H1 (cell line): ENCODE measurements at regions not wholly inside any gene's neighbourhood (a gene's known extent, or its start where the extent isn't known, plus 50 kb on each side); places are given as distances from the start of the nearest gene placed in this dataset.
"Not testable (repeated sequence)": the region's sequence is repeated elsewhere in the genome, so short reads cannot be mapped to it uniquely, and the experiment has no call there.

Source experiments
- CTCF ChIA-PET: fragments of 300-600 bp; sonication (Branson Sonifier 250); formaldehyde crosslinking; loops from one replicate; lab custom pipeline; 2021; ENCODE audit not compliant: partially characterized antibody; lab: Charles Lee
- POLR2A ChIA-PET: fragments of 300-600 bp; sonication (Branson Sonifier 250); formaldehyde crosslinking; loops from one replicate; lab custom pipeline; 2021; ENCODE audit warnings: inconsistent platforms; ENCODE audit not compliant: partially characterized antibody; lab: Charles Lee
- DNase-seq, 2 experiments: peaks; one replicate each; pipeline versions ENCODE4 v3.0.0 to v3.0.0-alpha.2; 2010 to 2022; ENCODE audit warnings: low spot score in 2 of 2, low read depth in 1 of 2, mixed read lengths in 1 of 2
- FAIRE-seq: peaks from 2 replicates; lab custom pipeline; 2011; peaks lifted over from hg19 to GRCh38; lab: Jason Lieb, UNC
- H2AFZ ChIP-seq: 2 replicates; pipeline ENCODE4 v1.8.1; 2012; ENCODE audit warnings: low read length, inconsistent platforms
- H2AK5ac ChIP-seq: 2 replicates; pipeline ENCODE4 v1.6.1; 2013; ENCODE audit warnings: low read depth, low read length
- H2BK120ac ChIP-seq: replicated peaks from 2 replicates; pipeline ENCODE3; 2013; ENCODE audit warnings: low read depth, low read length, inconsistent platforms
- H2BK12ac ChIP-seq: 2 replicates; pipeline ENCODE4 v1.6.1; 2013; ENCODE audit warnings: low read depth, low read length
- H2BK15ac ChIP-seq: 2 replicates; pipeline ENCODE4 v1.6.1; 2013; ENCODE audit warnings: low read length
- H2BK20ac ChIP-seq: 2 replicates; pipeline ENCODE4 v1.6.1; 2013; ENCODE audit warnings: low read length
- H2BK5ac ChIP-seq: 2 replicates; pipeline ENCODE4 v1.6.1; 2013; ENCODE audit warnings: low read depth, low read length
- H3K14ac ChIP-seq: 2 replicates; pipeline ENCODE4 v1.6.1; 2013; ENCODE audit warnings: inconsistent platforms; ENCODE audit not compliant: insufficient read length
- H3K18ac ChIP-seq: 2 replicates; pipeline ENCODE4 v1.6.1; 2013; ENCODE audit warnings: low read length; ENCODE audit errors: extremely low read depth
- H3K23ac ChIP-seq: 2 replicates; pipeline ENCODE4 v1.6.1; 2013; ENCODE audit warnings: inconsistent platforms; ENCODE audit not compliant: insufficient read length
- H3K23me2 ChIP-seq: 2 replicates; pipeline ENCODE4 v1.6.1; 2013; ENCODE audit warnings: low read depth, low read length
- H3K27ac ChIP-seq: 2 replicates; pipeline ENCODE4 v1.6.1; 2011; ENCODE audit warnings: low read depth, low read length, inconsistent platforms
- H3K27me3 ChIP-seq, 4 experiments: replicated peaks in 1 of 4; 1 replicate in 1 of 4; 2 replicates in 3 of 4; pipeline versions ENCODE4 v1.6.1 to v1.8.1; 2011 to 2013; ENCODE audit warnings: low read length in 3 of 4, mild to moderate bottlenecking in 3 of 4, inconsistent platforms in 2 of 4, mixed read lengths in 2 of 4, moderate library complexity in 1 of 4; ENCODE audit not compliant: control insufficient read depth in 3 of 4, insufficient read depth in 3 of 4; ENCODE audit errors: extremely low read depth in 1 of 4
- H3K36me3 ChIP-seq, 4 experiments: 2 replicates each; pipeline versions ENCODE4 v1.6.1 to v1.8.1; 2011 to 2013; ENCODE audit warnings: mild to moderate bottlenecking in 4 of 4, low read length in 3 of 4, moderate library complexity in 2 of 4, control low read depth in 1 of 4, inconsistent platforms in 1 of 4; ENCODE audit not compliant: insufficient read depth in 4 of 4, control insufficient read depth in 2 of 4
- H3K4ac ChIP-seq: replicated peaks from 2 replicates; pipeline ENCODE3; 2013; ENCODE audit warnings: low read length, low read depth, mixed read lengths, inconsistent platforms; ENCODE audit not compliant: insufficient read length
- H3K4me1 ChIP-seq, 4 experiments: replicated peaks in 1 of 4; 1 replicate in 1 of 4; 2 replicates in 3 of 4; pipeline versions ENCODE4 v1.6.1 to v1.8.1; 2011 to 2013; ENCODE audit warnings: low read length in 3 of 4, inconsistent platforms in 2 of 4, mixed read lengths in 1 of 4; ENCODE audit not compliant: insufficient read depth in 4 of 4, control insufficient read depth in 3 of 4
- H3K4me2 ChIP-seq, 2 experiments: 2 replicates each; pipeline versions ENCODE4 v1.6.1 to v1.8.1; 2011 to 2013; ENCODE audit warnings: low read depth in 2 of 2, low read length in 2 of 2, control low read depth in 1 of 2, inconsistent platforms in 1 of 2, mild to moderate bottlenecking in 1 of 2; ENCODE audit not compliant: insufficient read depth in 1 of 2
- H3K4me3 ChIP-seq, 4 experiments: fragments of 200-600, 300-600 bp in 1 of 4; sonication (generic), shearing (Covaris generic), sonication (Bioruptor Twin) in 1 of 4; 2 replicates each; pipeline versions ENCODE4 v1.5.1 to v1.8.1; 2011 to 2016; ENCODE audit warnings: low read length in 4 of 4, low read depth in 3 of 4, control low read depth in 2 of 4, inconsistent platforms in 2 of 4, mild to moderate bottlenecking in 2 of 4, mixed read lengths in 1 of 4, moderate library complexity in 1 of 4; ENCODE audit not compliant: insufficient read depth in 2 of 4; ENCODE audit errors: extremely low read depth in 1 of 4
- H3K56ac ChIP-seq: replicated peaks from 2 replicates; pipeline ENCODE3; 2013; ENCODE audit warnings: low read depth, mild to moderate bottlenecking, mixed read lengths, low read length, inconsistent platforms; ENCODE audit not compliant: insufficient read length
- H3K79me1 ChIP-seq: 2 replicates; pipeline ENCODE4 v1.6.1; 2013; ENCODE audit warnings: low read depth, low read length, control low read depth
- H3K79me2 ChIP-seq, 2 experiments: 2 replicates each; pipeline versions ENCODE4 v1.6.1 to v1.8.1; 2012 to 2013; ENCODE audit warnings: low read length in 2 of 2, mild to moderate bottlenecking in 2 of 2, inconsistent platforms in 1 of 2; ENCODE audit not compliant: insufficient read depth in 2 of 2, control insufficient read depth in 1 of 2
- H3K9ac ChIP-seq, 4 experiments: replicated peaks in 1 of 4; 1 replicate in 1 of 4; 2 replicates in 3 of 4; pipeline versions ENCODE4 v1.6.1 to v1.8.1; 2011 to 2013; ENCODE audit warnings: low read depth in 3 of 4, low read length in 3 of 4, control low read depth in 2 of 4, mild to moderate bottlenecking in 2 of 4, moderate library complexity in 2 of 4, inconsistent platforms in 1 of 4; ENCODE audit errors: extremely low read depth in 1 of 4
- H3K9me3 ChIP-seq, 2 experiments: 2 replicates each; pipeline versions ENCODE4 v1.6.1 to v1.8.1; 2012 to 2013; ENCODE audit warnings: mild to moderate bottlenecking in 2 of 2, moderate library complexity in 2 of 2, control low read depth in 1 of 2, inconsistent platforms in 1 of 2, low read depth in 1 of 2, low read length in 1 of 2, mixed read lengths in 1 of 2; ENCODE audit not compliant: insufficient read depth in 2 of 2
- H4K20me1 ChIP-seq, 2 experiments: replicated peaks in 1 of 2; 2 replicates each; pipeline versions ENCODE3 to v1.8.1; 2011 to 2013; ENCODE audit warnings: inconsistent platforms in 2 of 2, low read length in 2 of 2, mild to moderate bottlenecking in 1 of 2; ENCODE audit not compliant: insufficient read depth in 2 of 2, control insufficient read depth in 1 of 2
- H4K5ac ChIP-seq: 2 replicates; pipeline ENCODE4 v1.6.1; 2013; ENCODE audit warnings: low read length, low read depth, mixed read lengths, inconsistent platforms; ENCODE audit not compliant: insufficient read length
- H4K8ac ChIP-seq: 2 replicates; pipeline ENCODE4 v1.8.0; 2013; ENCODE audit warnings: mild to moderate bottlenecking, moderate library complexity, low read length, inconsistent platforms; ENCODE audit not compliant: insufficient read depth; ENCODE audit errors: extremely low read depth
- H4K91ac ChIP-seq: replicated peaks from 2 replicates; pipeline ENCODE3; 2013; ENCODE audit warnings: low read length, mixed read lengths, inconsistent platforms; ENCODE audit not compliant: insufficient read length
- POLR2A ChIP-seq, 2 experiments: IDR thresholded peaks; 1 replicate in 1 of 2; 2 replicates in 1 of 2; pipeline ENCODE4 v1.6.1; 2011; ENCODE audit warnings: low read depth in 2 of 2, low read length in 2 of 2, mild to moderate bottlenecking in 2 of 2; ENCODE audit errors: control extremely low read depth in 1 of 2
- POLR2AphosphoS5 ChIP-seq: IDR thresholded peaks from 2 replicates; pipeline ENCODE4 v1.6.1; 2011; ENCODE audit warnings: low read depth, low read length
- RBBP5 ChIP-seq: IDR thresholded peaks from 2 replicates; pipeline ENCODE4 v1.7.1; 2012; ENCODE audit warnings: low read depth, mild to moderate bottlenecking, inconsistent platforms, low read length, moderate library complexity, borderline replicate concordance
- TAF1 ChIP-seq: IDR thresholded peaks from 2 replicates; pipeline ENCODE4 v1.6.1; 2011; ENCODE audit warnings: mild to moderate bottlenecking, low read depth, low read length
- WGBS, 2 experiments: shearing (Covaris generic) in 1 of 2; methylation state at CpG; one replicate each; pipeline versions ENCODE4 v1.1.6 to v1.1.7; 2013 to 2015; ENCODE audit warnings: low lambda C conversion rate in 2 of 2, mixed read lengths in 2 of 2, inconsistent platforms in 1 of 2, low coverage in 1 of 2, missing lambda C conversion rate in 1 of 2; ENCODE audit not compliant: insufficient replicate concordance in 2 of 2, insufficient coverage in 1 of 2, insufficient read length in 1 of 2; ENCODE audit errors: extremely low coverage in 1 of 2, missing lambda C conversion rate in 1 of 2; 5-methylcytosine and 5-hydroxymethylcytosine counted together

DNA sequence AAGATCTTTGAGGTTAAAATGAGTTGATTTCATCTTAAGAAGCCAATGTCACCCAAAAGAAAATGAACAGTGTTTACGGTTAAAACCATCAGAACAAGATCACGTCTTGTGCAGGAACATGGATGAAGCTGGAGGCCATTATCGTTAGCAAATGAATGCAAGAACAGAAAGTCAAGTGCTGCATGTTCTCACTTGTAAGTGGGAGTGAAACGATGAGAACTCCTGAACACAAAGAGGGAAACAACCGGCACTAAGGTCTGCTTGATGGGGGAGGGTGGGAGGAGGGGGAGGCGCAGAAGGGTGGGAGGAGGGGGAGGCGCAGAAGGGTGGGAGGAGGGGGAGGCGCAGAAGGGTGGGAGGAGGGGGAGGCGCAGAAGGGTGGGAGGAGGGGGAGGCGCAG lies 214.8 kb upstream of the PRKCQ start:
- peak overlapping the region in 1 of 4 experiments; percentile 14; a peak in 1 of 8 replicates for H3K4me3 ChIP-seq
- H2BK120ac ChIP-seq, DNase-seq, H3K27me3 ChIP-seq, H4K8ac ChIP-seq, H2BK20ac ChIP-seq, CTCF ChIA-PET, H3K79me1 ChIP-seq, H3K56ac ChIP-seq, H2BK15ac ChIP-seq, H2AK5ac ChIP-seq, H3K14ac ChIP-seq, H3K4ac ChIP-seq, H3K9me3 ChIP-seq, H4K20me1 ChIP-seq, H3K36me3 ChIP-seq, H3K23me2 ChIP-seq, H3K79me2 ChIP-seq, H3K23ac ChIP-seq: not testable (repeated sequence)
- peak overlapping the region; percentile 51 for H3K27ac ChIP-seq
- H4K5ac ChIP-seq, result peak overlapping the region; percentile 31
- WGBS, 2 experiments, result 31% methylated on average over 4 of the region's 10 CpGs; no CpG with 5 or more reads in 1 of the 2 experiments
- peak overlapping the region; percentile 29 to 58; a peak in 3 of 4 replicates for H3K4me2 ChIP-seq
- POLR2A ChIA-PET, result interaction anchor here (0.7 to 1.5 kb wide), 2 partner anchors 9 to 57 kb away, joined by 3 to 4 read pairs; no protein-coding TSS in a partner anchor
- H3K18ac ChIP-seq, result peak overlapping the region; percentile 80; the same call in 1 of the 2 replicates
- H3K4me1 ChIP-seq, result peaks cover 9 to 23% (median 18%) of the 10 kb centered on the region in 4 experiments
- peak overlapping the region; percentile 98 for H4K91ac ChIP-seq
- peak overlapping the region; percentile 92 for H2BK5ac ChIP-seq
- peak overlapping the region in 2 of 4 experiments; percentile 6 to 42; a peak in 1 of 7 replicates for H3K9ac ChIP-seq
- peak overlapping the region; percentile 83; the same call in 1 of the 2 replicates for H2AFZ ChIP-seq
- peak; percentile 81 for FAIRE-seq
- 0 out of 2 replicates have a peak, but pooled peaks have one; percentile 42 for TF ChIP-seq TAF1
- peak; percentile 39; the same call in 1 of the 2 replicates for TF ChIP-seq POLR2AphosphoS5
- peak; percentile 43; the same call in 1 of the 2 replicates for TF ChIP-seq RBBP5
- TF ChIP-seq POLR2A (IDR thresholded peaks at IDR 0.05; ENCODE audit: control extremely low read depth in 1 of 2, low read depth in 2 of 2, low read length in 2 of 2), result peak; percentile 37 to 55; a peak in 2 of 3 replicates
- H2BK12ac ChIP-seq, result peak overlapping the region; percentile 77; the same call in 1 of the 2 replicates
